ENCODE measurements at regions not wholly inside any gene's neighbourhood (a gene's known extent, or its start where the extent isn't known, plus 50 kb on each side); places are given as distances from the start of the nearest gene placed in this dataset.

GRCh38 chr7:86190351-86190750, 453.4 kb upstream of the GRM3 start:
- no peak for TF ChIP-seq POLR2A (IDR thresholded peaks at IDR 0.05)
- TF ChIP-seq, protein P1, sequence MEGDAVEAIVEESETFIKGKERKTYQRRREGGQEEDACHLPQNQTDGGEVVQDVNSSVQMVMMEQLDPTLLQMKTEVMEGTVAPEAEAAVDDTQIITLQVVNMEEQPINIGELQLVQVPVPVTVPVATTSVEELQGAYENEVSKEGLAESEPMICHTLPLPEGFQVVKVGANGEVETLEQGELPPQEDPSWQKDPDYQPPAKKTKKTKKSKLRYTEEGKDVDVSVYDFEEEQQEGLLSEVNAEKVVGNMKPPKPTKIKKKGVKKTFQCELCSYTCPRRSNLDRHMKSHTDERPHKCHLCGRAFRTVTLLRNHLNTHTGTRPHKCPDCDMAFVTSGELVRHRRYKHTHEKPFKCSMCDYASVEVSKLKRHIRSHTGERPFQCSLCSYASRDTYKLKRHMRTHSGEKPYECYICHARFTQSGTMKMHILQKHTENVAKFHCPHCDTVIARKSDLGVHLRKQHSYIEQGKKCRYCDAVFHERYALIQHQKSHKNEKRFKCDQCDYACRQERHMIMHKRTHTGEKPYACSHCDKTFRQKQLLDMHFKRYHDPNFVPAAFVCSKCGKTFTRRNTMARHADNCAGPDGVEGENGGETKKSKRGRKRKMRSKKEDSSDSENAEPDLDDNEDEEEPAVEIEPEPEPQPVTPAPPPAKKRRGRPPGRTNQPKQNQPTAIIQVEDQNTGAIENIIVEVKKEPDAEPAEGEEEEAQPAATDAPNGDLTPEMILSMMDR (IDR thresholded peaks at IDR 0.05) = no peak
